ENCODE measurements at regions not wholly inside any gene's neighbourhood (a gene's known extent, or its start where the extent isn't known, plus 50 kb on each side); places are given as distances from the start of the nearest gene placed in this dataset.

GRCh38 chr10:78406648-78407008 is 373.0 kb downstream of the RPS24 start:
- Histone ChIP-seq H4K8ac (ENCODE audit: low read depth, low read length) (no peak overlapping the region), H3K56ac (ENCODE audit: low read length) (peak overlapping the region; percentile 65), H2BK120ac (ENCODE audit: low read depth, low read length) (no peak overlapping the region), H2AK5ac (ENCODE audit: low read length) (no peak overlapping the region), H3K18ac (ENCODE audit: low read length) (no peak overlapping the region), H3K23ac (ENCODE audit: low read length) (no peak overlapping the region), H3K4me2 (ENCODE audit: low read length) (peak overlapping the region; percentile 67), H3K9ac (ENCODE audit: low read length) (no peak overlapping the region), H3K27me3 (ENCODE audit: insufficient read depth, low read length, poor library complexity) (no peaks in the 10 kb centered on the region), H3K27ac (ENCODE audit: low read depth, low read length) (no peak overlapping the region), H3K36me3 (ENCODE audit: control insufficient read depth, insufficient read depth, low read length) (no peaks in the 10 kb centered on the region), H2BK5ac (ENCODE audit: low read length) (no peak overlapping the region), H3K4me1 (ENCODE audit: control insufficient read depth, low read depth, low read length) (peaks cover 5% of the 10 kb centered on the region), H3K79me1 (ENCODE audit: low read length) (no peaks in the 10 kb centered on the region), H2BK15ac (replicated peaks; ENCODE audit: low read depth) (no peak overlapping the region), H3K4me3 (ENCODE audit: low read length) (peak overlapping the region; percentile 19), H3K4ac (ENCODE audit: low read depth, low read length) (no peak overlapping the region), H4K5ac (ENCODE audit: low read length) (no peak overlapping the region), H3K79me2 (ENCODE audit: control insufficient read depth, insufficient read depth, low read length) (no peaks in the 10 kb centered on the region)
- no CpG with 5 or more reads among the region's 10 CpGs for WGBS (ENCODE audit: extremely low coverage, insufficient coverage, low lambda C conversion rate)
- no peak for DNase-seq

GRCh38 chr10:78407009-78407711 is 373.5 kb downstream of the RPS24 start:
- H3K9ac ChIP-seq (ENCODE audit: low read length) = peak overlapping the region; percentile 82
- H3K4me1 ChIP-seq (ENCODE audit: control insufficient read depth, low read depth, low read length) = peaks cover 3% of the 10 kb centered on the region
- H3K56ac ChIP-seq (ENCODE audit: low read length) = peak overlapping the region; percentile 96
- no peak overlapping the region for H2AK5ac ChIP-seq (ENCODE audit: low read length)
- H3K4me2 ChIP-seq (ENCODE audit: low read length) = peak overlapping the region; percentile 92
- no peaks in the 10 kb centered on the region for H3K79me1 ChIP-seq (ENCODE audit: low read length)
- no peak overlapping the region for H3K18ac ChIP-seq (ENCODE audit: low read length)
- no peaks in the 10 kb centered on the region for H3K27me3 ChIP-seq (ENCODE audit: insufficient read depth, low read length, poor library complexity)
- no peak overlapping the region for H4K8ac ChIP-seq (ENCODE audit: low read depth, low read length)
- H3K27ac ChIP-seq (ENCODE audit: low read depth, low read length) = no peak overlapping the region
- no peak overlapping the region for H4K5ac ChIP-seq (ENCODE audit: low read length)
- H2BK5ac ChIP-seq (ENCODE audit: low read length) = no peak overlapping the region
- no peak overlapping the region for H2BK120ac ChIP-seq (ENCODE audit: low read depth, low read length)
- H3K36me3 ChIP-seq (ENCODE audit: control insufficient read depth, insufficient read depth, low read length) = no peaks in the 10 kb centered on the region
- H3K23ac ChIP-seq (ENCODE audit: low read length) = no peak overlapping the region
- DNase-seq = peak; percentile 99
- WGBS (ENCODE audit: extremely low coverage, insufficient coverage, low lambda C conversion rate) = no CpG with 5 or more reads among the region's 20 CpGs
- H2BK15ac ChIP-seq (replicated peaks; ENCODE audit: low read depth) = no peak overlapping the region
- no peak overlapping the region for H3K4ac ChIP-seq (ENCODE audit: low read depth, low read length)
- peak overlapping the region; percentile 78 for H3K4me3 ChIP-seq (ENCODE audit: low read length)
- H3K79me2 ChIP-seq (ENCODE audit: control insufficient read depth, insufficient read depth, low read length) = no peaks in the 10 kb centered on the region

GRCh38 chr10:78407966-78408365 is 374.3 kb downstream of the RPS24 start:
- Histone ChIP-seq H4K8ac (ENCODE audit: low read depth, low read length) (no peak overlapping the region), H2BK5ac (ENCODE audit: low read length) (no peak overlapping the region), H3K4me3 (ENCODE audit: low read length) (no peak overlapping the region), H3K9ac (ENCODE audit: low read length) (no peak overlapping the region), H3K27ac (ENCODE audit: low read depth, low read length) (no peak overlapping the region), H4K5ac (ENCODE audit: low read length) (no peak overlapping the region), H2BK120ac (ENCODE audit: low read depth, low read length) (no peak overlapping the region), H2AK5ac (ENCODE audit: low read length) (no peak overlapping the region), H3K27me3 (ENCODE audit: insufficient read depth, low read length, poor library complexity) (no peaks in the 10 kb centered on the region), H3K79me1 (ENCODE audit: low read length) (no peaks in the 10 kb centered on the region), H3K36me3 (ENCODE audit: control insufficient read depth, insufficient read depth, low read length) (no peaks in the 10 kb centered on the region), H3K18ac (ENCODE audit: low read length) (no peak overlapping the region), H3K56ac (ENCODE audit: low read length) (no peak overlapping the region), H3K4me1 (ENCODE audit: control insufficient read depth, low read depth, low read length) (peaks cover 3% of the 10 kb centered on the region), H3K79me2 (ENCODE audit: control insufficient read depth, insufficient read depth, low read length) (no peaks in the 10 kb centered on the region), H3K4me2 (ENCODE audit: low read length) (no peak overlapping the region), H3K23ac (ENCODE audit: low read length) (no peak overlapping the region), H3K4ac (ENCODE audit: low read depth, low read length) (no peak overlapping the region), H2BK15ac (replicated peaks; ENCODE audit: low read depth) (no peak overlapping the region)
- WGBS (ENCODE audit: extremely low coverage, insufficient coverage, low lambda C conversion rate) = no CpG with 5 or more reads among the region's 10 CpGs
- peak; percentile 25 for DNase-seq

- no peak overlapping the region for H4K5ac ChIP-seq (ENCODE audit: low read length)
- WGBS (ENCODE audit: extremely low coverage, insufficient coverage, low lambda C conversion rate) = no CpG with 5 or more reads among the region's 12 CpGs
- peak overlapping the region; percentile 54 for H3K56ac ChIP-seq (ENCODE audit: low read length)
- H2BK120ac ChIP-seq (ENCODE audit: low read depth, low read length) = no peak overlapping the region
- H3K18ac ChIP-seq (ENCODE audit: low read length) = no peak overlapping the region
- H3K4me2 ChIP-seq (ENCODE audit: low read length) = no peak overlapping the region
- no peak overlapping the region for H2BK5ac ChIP-seq (ENCODE audit: low read length)
- no peaks in the 10 kb centered on the region for H3K79me2 ChIP-seq (ENCODE audit: control insufficient read depth, insufficient read depth, low read length)
- no peak overlapping the region for H3K27ac ChIP-seq (ENCODE audit: low read depth, low read length)
- H3K4me3 ChIP-seq (ENCODE audit: low read length) = no peak overlapping the region
- H3K79me1 ChIP-seq (ENCODE audit: low read length) = no peaks in the 10 kb centered on the region
- H4K8ac ChIP-seq (ENCODE audit: low read depth, low read length) = no peak overlapping the region
- H3K27me3 ChIP-seq (ENCODE audit: insufficient read depth, low read length, poor library complexity) = no peaks in the 10 kb centered on the region
- H3K4me1 ChIP-seq (ENCODE audit: control insufficient read depth, low read depth, low read length) = peaks cover 3% of the 10 kb centered on the region
- peak overlapping the region; percentile 53 for H2AK5ac ChIP-seq (ENCODE audit: low read length)
- no peak overlapping the region for H3K9ac ChIP-seq (ENCODE audit: low read length)
- no peaks in the 10 kb centered on the region for H3K36me3 ChIP-seq (ENCODE audit: control insufficient read depth, insufficient read depth, low read length)
- no peak overlapping the region for H3K23ac ChIP-seq (ENCODE audit: low read length)
- H3K4ac ChIP-seq (ENCODE audit: low read depth, low read length) = no peak overlapping the region
- DNase-seq = peak; percentile 65
- H2BK15ac ChIP-seq (replicated peaks; ENCODE audit: low read depth) = no peak overlapping the region
These were observed 375.2 kb downstream of the RPS24 start for GRCh38 chr10:78408671-78409472.

- H3K4me2 ChIP-seq (ENCODE audit: low read length) = no peak overlapping the region
- DNase-seq = no peak
- H2BK120ac ChIP-seq (ENCODE audit: low read depth, low read length) = no peak overlapping the region
- H4K8ac ChIP-seq (ENCODE audit: low read depth, low read length) = no peak overlapping the region
- H3K56ac ChIP-seq (ENCODE audit: low read length) = no peak overlapping the region
- no peaks in the 10 kb centered on the region for H3K79me2 ChIP-seq (ENCODE audit: control insufficient read depth, insufficient read depth, low read length)
- H3K79me1 ChIP-seq (ENCODE audit: low read length) = no peaks in the 10 kb centered on the region
- H2BK5ac ChIP-seq (ENCODE audit: low read length) = no peak overlapping the region
- peaks cover 3% of the 10 kb centered on the region for H3K4me1 ChIP-seq (ENCODE audit: control insufficient read depth, low read depth, low read length)
- H3K27ac ChIP-seq (ENCODE audit: low read depth, low read length) = no peak overlapping the region
- no peak overlapping the region for H3K9ac ChIP-seq (ENCODE audit: low read length)
- H3K18ac ChIP-seq (ENCODE audit: low read length) = no peak overlapping the region
- H3K23ac ChIP-seq (ENCODE audit: low read length) = no peak overlapping the region
- no peaks in the 10 kb centered on the region for H3K36me3 ChIP-seq (ENCODE audit: control insufficient read depth, insufficient read depth, low read length)
- H2AK5ac ChIP-seq (ENCODE audit: low read length) = no peak overlapping the region
- no peak overlapping the region for H4K5ac ChIP-seq (ENCODE audit: low read length)
- no peak overlapping the region for H3K4ac ChIP-seq (ENCODE audit: low read depth, low read length)
- no peaks in the 10 kb centered on the region for H3K27me3 ChIP-seq (ENCODE audit: insufficient read depth, low read length, poor library complexity)
- WGBS (ENCODE audit: extremely low coverage, insufficient coverage, low lambda C conversion rate) = no CpG with 5 or more reads among the region's 15 CpGs
- no peak overlapping the region for H2BK15ac ChIP-seq (replicated peaks; ENCODE audit: low read depth)
- no peak overlapping the region for H3K4me3 ChIP-seq (ENCODE audit: low read length)
These were observed 376.6 kb downstream of the RPS24 start for GRCh38 chr10:78410046-78410965.

All from mesendoderm (in vitro differentiated cells).